ENCODE measurements at regions not wholly inside any gene's neighbourhood (a gene's known extent, or its start where the extent isn't known, plus 50 kb on each side); places are given as distances from the start of the nearest gene placed in this dataset.
"Not testable (repeated sequence)": the region's sequence is repeated elsewhere in the genome, so short reads cannot be mapped to it uniquely, and the experiment has no call there.

DNA sequence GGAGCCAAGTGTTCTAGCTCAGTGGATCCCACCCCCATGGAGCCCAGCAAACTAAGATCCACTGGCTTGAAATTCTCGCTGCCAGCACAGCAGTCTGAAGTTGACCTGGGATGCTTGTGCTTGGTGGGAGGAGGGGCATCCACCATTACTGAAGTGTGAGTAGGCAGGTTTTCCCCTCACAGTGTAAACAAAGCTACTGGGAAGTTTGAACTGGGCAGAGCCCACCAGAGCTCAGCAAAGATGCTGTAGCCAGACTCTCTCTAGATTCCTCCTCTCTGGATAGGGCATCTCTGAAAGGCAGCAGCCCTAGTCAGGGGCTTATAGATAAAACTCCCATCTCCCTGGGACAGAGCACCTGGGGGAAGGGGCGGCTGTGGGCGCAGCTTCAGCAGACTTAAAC is 293.1 kb upstream of the NOX3 start:
- TF ChIP-seq, protein P1, sequence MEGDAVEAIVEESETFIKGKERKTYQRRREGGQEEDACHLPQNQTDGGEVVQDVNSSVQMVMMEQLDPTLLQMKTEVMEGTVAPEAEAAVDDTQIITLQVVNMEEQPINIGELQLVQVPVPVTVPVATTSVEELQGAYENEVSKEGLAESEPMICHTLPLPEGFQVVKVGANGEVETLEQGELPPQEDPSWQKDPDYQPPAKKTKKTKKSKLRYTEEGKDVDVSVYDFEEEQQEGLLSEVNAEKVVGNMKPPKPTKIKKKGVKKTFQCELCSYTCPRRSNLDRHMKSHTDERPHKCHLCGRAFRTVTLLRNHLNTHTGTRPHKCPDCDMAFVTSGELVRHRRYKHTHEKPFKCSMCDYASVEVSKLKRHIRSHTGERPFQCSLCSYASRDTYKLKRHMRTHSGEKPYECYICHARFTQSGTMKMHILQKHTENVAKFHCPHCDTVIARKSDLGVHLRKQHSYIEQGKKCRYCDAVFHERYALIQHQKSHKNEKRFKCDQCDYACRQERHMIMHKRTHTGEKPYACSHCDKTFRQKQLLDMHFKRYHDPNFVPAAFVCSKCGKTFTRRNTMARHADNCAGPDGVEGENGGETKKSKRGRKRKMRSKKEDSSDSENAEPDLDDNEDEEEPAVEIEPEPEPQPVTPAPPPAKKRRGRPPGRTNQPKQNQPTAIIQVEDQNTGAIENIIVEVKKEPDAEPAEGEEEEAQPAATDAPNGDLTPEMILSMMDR (conservative IDR thresholded peaks at IDR 0.05; ENCODE audit: low read depth in 2 of 2), result not testable (repeated sequence)
- TF ChIP-seq POLR2AphosphoS5 (IDR thresholded peaks at IDR 0.05; ENCODE audit: low read depth); EZH2 (IDR thresholded peaks at IDR 0.05; ENCODE audit: low read depth, unreplicated experiment); STAT1 (IDR thresholded peaks at IDR 0.05; ENCODE audit: unreplicated experiment); CREB1 (CRISPR knock-in tag; IDR thresholded peaks at IDR 0.05; ENCODE audit: low read depth); JUNB (IDR thresholded peaks at IDR 0.05; ENCODE audit: unreplicated experiment): not testable (repeated sequence)

Data from GM23338 (cell line).